ENCODE measurements at regions not wholly inside any gene's neighbourhood (a gene's known extent, or its start where the extent isn't known, plus 50 kb on each side); places are given as distances from the start of the nearest gene placed in this dataset.

DNA sequence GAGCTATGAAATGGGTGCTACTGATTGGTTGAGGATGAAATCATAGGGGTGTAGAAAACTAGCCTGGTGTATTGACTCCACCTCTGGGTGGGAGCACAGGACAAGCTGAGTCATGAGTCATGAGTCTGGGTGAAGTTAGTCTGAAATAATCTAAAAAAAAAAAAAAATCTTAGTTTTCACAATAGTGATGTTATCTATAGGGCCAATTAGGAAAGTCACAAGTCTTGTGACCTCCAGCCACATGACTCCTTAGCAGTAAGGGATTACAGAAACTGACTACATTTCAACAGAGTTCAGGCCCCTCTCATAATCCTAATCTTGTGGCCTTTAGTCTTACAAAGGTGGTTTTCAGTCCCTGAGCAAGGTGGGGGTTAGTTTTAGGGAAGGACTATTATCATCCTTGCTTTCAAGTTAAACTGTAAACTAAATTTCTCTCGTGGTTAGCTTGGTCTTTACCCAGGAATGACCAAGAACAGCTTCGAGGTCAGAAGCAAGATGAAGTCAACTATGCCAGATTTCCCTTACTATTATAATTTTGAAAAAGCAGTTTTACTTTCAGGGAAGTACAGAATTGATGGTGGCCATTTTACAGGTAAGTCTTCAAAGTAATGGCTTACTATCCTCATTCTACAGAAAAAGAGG is 338.0 kb upstream of the GYPC start:
- DNase-seq (ENCODE audit: low spot score), result no peak

DNA sequence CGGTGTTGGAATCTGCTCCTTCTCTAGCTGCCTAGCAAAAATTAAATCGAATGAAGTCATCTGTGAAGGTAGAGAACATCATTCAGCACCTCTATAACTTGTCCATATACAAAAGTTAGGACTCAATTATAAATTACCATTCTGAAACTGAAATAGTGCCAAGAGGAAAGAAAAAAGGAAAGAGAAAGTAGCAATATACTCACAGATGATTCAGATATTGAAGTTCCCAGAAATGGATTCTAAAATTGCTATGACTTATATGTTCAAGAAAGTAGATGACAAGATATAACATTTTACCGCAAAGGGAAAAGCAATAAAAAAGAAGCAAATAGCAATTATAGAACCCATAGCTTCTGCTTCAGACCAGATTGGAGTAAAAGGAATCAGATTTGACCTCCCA is 333.6 kb upstream of the GYPC start:
- no peak for DNase-seq (ENCODE audit: low spot score)

DNA sequence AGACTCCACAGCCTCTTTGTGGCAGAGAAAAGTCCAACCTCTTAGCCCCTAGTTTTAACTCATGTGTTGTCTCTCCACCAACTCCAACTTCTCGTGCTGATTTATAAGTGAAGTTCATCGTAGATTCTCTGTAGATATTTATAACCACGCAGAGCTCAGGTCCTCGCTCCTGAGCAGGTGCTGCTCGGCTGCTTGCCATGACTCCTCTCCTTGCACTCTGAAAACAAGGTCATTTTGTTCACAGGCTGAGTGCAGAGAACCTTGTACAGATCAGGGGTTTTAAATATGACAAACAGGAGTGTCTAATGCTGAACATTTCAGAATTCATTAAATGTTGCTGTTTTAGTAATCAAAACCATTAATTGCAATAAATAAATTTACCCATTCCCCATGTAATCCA is 330.8 kb upstream of the GYPC start:
- no peak for DNase-seq (ENCODE audit: low spot score)

DNA sequence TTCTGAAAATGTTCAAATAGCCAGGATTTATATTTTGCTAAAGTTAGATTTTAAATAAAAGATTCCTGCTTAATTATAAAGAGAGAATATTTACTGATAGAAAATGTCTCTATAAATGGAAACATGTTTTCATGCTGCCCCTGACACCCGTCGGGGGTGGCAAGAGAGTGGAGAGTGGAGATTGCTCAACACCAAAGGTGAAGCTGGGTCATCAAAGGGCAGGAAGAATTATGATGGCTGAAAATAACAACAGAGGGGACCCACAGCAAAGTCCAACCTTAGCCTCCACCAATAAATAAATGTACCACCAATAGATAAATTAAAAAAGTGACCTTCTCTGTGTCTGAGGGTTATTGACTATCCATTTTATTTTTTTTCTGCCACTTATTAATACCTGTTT is 326.8 kb upstream of the GYPC start:
- no peak for DNase-seq (ENCODE audit: low spot score)

DNA sequence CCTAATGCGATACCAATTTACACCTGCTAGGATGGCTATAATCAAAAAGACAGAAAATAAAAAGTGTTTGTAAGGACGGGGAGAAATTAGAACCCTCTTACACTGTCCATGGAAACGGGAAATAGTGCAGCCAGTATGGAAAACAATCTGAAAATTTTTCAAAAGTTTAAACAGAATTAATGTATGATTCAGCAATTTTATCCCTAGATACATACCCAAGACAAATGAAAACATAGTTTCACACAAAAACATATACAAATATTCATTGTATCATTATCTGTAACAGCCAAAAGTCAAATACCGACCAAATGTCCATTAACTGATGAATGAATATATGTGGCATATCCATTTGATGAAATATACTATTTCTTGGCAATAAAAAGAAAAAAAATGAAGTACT is 313.5 kb upstream of the GYPC start:
- no peak for DNase-seq (ENCODE audit: low spot score)

DNA sequence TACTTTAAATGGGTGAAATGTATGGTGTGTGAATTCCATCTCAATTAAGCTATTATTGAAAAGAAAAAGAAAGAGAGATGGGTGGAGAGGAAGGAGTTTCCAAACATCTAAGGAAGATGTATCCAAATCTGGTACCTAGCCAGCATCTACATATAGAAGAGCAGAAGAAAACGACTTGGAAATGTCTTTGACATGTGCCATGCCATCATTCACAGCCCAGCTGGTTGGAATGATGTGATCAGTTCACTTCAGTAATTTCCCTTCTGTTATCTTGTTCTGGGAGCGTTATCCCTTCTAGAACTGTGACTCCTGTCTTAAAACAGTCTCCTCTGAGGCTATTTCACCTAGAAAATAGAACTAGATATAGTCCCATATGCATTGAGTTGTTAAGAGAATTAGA is 312.8 kb upstream of the GYPC start:
- no peak for DNase-seq (ENCODE audit: low spot score)

DNA sequence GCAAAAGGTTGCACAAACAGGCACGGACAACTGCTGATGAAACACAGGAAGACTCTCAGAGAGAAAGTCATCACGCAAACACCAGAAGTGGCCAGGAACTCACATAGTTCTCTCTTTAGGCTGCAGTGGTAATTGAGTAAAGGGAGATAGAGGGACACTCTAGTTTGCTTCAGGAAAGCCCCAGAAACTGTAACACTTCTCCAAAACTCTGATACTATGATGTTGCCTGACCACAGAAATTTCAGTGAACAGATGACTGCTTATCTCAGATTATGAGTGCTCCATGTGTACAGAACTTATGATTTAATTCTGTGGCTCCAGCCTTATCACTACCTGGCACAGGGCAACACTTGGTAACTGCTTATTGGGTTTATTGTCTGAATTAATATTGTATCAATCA is 311.5 kb upstream of the GYPC start:
- no peak for DNase-seq (ENCODE audit: low spot score)

DNA sequence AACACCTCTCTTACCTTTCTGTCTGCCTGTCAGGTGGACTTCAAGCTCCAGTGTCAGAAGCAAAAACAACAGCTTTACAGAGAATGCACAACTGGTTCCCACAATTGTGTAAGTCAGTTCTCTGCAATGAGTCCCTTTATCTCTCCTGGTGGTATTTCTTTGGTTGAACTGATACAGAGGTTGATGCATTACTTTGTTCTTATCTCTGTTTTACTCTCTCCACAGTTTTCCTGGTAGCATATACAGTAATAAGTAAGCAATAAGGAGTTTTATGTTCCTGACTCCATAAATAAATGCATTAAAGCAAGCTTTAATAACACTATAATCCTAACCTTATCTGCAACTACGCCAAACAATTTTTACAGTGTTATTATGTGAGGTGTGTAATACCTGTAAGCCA is 310.3 kb upstream of the GYPC start:
- no peak for DNase-seq (ENCODE audit: low spot score)

DNA sequence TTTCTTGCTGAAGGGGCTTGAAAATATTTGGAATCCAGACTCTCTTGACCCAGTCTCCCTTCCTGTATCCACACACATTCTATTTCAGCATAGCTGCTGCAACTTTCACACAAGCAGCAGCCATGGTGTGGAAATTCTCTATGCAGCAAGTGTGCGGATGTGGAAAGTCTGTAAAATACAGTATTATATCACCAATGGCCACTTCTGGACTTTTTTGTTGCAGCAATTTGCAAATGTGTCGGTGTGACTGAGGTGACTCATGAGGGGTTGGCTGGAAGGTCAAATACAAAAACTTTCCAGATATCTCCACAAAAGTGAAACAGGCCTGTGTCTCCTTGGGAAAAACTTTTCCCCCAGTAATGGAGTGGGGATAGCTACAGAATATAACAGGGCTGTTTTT is 299.3 kb upstream of the GYPC start:
- no peak for DNase-seq (ENCODE audit: low spot score)

DNA sequence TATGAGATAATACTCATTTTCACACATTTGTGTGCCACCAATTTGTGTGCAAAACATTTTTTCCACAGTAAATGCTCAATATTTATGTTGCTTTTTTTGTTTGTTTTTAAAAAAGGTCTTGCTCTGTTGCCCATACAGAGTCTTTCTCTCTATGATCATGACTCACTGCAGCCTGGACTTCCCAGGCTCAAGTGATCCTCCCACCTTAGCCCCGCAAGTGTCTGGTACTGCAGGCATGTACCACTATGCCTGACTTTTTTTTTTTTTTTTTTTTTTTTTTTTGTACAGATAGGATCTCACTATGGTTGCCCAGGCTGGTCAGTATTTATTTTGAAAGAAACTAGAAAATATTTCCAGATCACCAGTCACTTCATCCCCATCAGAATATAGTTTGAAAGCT is 297.8 kb upstream of the GYPC start:
- no peak for DNase-seq (ENCODE audit: low spot score)

DNA sequence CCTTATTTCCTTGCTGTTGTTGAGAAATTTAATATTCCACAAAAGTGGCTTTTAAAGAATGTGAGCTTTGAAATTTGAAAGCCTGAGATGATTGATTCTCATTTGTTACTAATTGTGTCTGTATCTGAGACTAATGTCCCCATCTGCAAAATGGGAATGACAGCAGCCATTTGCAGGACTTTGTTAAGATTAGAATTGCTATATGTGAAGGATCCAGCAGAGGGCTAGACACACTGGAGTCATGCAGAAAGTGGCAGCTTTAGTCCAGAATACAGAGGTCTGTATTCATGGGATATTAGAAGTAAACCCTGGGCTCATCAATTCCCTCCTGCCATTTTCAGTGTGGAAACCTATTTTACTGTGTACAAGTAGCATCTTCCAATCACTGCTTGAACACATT is 296.5 kb upstream of the GYPC start:
- peak; percentile 58 for DNase-seq (ENCODE audit: low spot score)

DNA sequence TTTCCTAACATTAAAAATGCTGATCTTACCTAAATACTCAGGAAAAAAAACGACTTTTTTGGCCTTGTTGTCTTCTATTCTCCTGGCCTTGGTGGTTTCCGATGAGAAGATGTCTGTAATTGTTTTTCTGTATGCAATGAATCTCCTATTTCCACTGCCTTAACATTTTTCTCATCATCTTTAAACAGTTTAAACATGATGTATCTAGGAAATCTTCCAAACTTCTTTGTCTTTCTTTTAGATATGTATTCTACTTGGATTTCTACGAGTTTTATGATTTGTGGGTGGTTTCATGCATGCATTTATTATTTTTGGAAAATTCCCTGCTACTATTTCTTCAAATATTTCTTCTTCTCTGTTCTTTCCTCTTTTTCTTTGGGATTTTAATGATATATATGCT is 288.6 kb upstream of the GYPC start:
- DNase-seq (ENCODE audit: low spot score), result no peak

DNA sequence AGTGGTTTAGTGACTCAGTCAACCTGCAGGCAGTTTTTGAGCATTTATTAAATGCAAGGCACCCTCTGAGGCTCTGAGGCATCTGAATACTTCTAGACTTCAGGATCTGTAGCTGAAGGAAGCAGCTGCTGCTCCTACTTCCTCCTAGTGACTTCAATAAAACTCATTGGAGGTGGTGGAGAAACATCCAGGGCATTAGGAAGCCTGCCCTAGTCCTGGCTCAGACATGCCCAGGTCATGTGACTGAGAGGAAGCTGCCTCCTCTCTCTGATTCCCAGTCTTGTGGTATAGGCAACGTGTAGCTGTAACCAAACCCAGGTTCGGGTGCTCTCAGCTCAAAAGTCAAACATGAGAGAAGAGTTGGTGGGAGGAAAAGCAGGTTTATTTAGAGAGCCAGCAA is 287.2 kb upstream of the GYPC start:
- no peak for DNase-seq (ENCODE audit: low spot score)

DNA sequence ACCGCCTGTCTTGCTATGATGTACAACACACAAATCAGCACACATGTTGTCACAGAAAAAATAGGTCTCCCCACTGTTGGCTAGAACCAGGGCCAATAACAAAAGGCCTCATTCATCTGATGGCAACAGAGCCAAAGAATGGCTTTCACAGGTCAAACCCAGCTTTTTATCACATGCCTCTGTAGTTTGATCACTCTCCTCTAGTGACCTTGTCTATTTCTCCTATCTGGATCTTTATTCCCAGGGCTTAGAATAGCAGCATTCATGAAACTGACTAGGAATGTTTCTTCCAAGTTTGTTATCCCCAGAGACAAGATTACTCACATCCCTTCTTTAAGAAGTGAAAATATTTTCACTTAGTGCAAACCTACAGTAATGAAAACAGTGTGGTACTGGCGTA is 285.8 kb upstream of the GYPC start:
- DNase-seq (ENCODE audit: low spot score), result no peak

DNA sequence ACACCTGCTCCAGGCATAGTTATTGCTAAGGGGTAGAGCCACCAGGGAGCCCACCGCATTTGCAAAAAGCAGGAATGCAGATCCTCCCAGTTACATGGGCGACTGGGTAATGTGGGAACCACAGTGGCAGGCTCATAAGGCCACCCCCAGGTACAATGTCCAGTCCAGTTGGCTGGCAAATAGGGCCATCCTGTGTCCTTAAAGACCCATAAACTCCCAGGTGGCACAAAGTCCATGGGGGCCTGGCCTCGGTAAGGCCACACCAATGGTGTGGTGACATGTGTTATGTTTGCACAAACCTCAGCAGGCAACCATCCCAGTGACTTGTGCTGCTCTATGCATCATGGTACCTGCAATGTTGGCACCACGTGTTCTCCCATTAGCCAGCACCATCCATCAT is 283.6 kb upstream of the GYPC start:
- DNase-seq (ENCODE audit: low spot score), result no peak

DNA sequence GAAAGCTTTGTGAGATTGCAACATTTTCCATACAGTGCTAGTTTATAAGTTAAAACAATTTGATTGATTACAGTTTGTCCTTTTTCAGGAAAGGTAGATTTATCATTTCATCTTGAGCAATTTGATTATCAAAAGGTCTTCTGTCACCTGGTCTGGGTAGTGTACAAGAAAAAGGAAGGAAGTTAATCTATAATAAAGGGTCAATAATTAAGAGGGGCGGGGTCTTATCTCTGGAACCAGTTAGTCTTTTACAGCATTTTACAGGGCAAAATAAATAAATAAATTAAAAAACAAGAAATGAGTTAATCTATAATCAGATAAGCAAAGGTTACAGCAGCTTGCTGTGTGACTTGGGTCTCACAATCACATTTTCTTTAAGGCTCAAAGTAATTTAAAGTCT is 277.8 kb upstream of the GYPC start:
- DNase-seq (ENCODE audit: low spot score), result no peak

DNA sequence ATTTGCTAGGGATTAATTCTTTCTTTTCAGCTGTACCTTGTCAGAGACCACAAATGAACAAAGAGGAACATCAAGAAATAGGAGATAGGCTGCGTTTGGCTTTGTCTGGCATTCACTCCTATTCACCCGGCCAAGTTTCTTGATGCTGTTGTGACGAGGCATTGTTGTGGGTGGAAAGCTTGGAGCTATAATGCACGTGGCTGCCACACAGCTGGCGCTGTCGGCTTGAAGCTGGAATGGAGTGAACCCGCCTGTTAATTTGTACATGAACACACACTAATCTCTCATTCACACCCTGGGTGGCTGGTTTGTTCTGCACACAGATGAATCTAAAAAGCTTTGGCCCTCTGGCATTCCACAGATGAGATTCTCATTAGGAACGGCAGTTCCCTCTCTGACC is 274.9 kb upstream of the GYPC start:
- DNase-seq (ENCODE audit: low spot score), result no peak

DNA sequence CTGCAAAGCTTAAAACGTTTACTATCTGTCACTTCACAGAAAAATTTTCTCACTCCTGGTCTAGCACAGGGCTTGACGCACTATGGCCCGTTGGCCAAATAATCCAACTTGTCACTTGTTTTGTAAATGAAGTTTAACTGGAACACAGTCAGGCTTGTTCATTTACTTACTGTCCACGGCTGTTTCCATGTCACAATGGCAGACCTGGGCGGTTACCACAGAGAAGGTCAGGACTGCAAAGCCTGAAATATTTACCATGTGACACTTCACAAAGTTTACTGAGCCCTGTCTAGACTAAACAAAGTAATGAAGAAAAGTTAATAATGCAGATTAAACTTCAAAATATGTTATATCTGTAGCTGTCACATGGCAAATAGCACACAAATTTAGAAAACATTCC is 273.0 kb upstream of the GYPC start:
- no peak for DNase-seq (ENCODE audit: low spot score)

DNA sequence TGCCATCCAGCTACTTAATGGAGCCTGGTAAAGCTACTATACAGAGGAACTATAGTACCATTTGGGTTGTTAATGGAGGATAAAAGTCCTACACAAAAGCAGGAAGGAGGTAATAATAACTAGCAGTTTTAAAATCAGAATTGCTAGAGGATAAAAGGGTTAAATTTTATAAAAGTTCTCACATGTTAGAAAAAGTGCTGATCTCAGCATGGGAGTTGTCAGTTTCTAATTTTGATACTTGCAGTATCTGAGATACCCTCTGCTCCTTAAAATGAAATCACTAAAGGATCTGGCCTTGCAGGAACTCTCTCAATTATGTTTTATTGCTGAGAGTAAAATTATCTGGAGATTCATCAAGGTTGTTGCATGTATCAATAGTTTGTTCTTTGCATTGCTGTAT is 272.2 kb upstream of the GYPC start:
- DNase-seq (ENCODE audit: low spot score), result no peak

DNA sequence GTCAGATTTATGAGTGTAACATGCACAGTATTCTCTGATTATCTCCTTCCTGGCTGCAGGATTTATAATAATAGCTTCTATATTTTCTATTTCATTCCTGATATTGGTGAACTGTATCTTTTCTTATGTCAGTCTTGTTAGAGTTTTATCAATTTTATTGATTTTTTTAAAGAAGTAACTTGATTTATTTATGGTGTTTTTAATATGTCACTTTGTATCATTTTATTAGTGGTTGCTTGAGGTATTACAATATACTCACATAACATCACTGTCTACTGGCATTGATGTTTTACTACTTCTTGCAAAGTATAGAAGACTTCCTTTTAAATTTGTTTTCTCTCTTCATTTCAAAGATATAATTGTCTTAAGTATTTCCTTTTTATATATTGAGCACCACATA is 270.5 kb upstream of the GYPC start:
- no peak for DNase-seq (ENCODE audit: low spot score)

DNA sequence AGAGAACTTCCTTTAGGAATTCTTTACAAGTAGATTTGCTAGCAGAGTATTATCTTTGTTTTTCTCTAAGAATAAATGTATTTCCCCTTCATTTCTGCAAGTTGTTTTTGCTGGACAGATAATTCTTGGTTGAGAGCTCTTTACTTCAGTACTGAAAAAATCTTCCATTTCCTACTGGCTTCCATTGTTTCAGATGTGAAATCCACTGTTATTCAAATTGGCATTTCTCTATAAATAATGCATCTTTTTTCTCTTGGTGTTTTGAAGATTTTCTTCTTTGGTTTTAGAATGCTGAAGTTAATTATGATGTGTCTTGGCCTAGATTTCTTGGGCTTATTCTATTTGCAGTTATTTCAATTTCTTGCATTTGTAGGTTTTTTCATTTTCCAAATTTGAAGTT is 270.0 kb upstream of the GYPC start:
- no peak for DNase-seq (ENCODE audit: low spot score)

DNA sequence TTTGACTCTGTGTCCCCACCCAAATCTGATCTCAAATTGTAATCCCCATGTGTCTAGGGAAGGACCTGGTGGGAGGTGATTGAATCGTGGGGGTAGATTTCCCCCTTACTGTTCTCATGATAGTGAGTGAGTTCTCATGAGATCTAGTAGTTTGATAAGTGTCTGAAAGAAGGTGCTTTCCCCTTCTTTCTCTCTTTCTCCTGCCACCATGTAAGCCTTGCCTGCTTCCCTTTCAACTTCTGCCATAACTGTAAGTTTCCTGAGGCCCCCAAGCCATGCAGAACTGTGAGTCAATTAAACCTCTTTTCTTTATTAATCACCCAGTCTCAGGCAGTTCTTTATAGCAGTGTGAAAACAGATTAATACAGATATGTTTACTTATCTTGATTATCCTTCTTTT is 266.5 kb upstream of the GYPC start:
- DNase-seq (ENCODE audit: low spot score), result no peak

DNA sequence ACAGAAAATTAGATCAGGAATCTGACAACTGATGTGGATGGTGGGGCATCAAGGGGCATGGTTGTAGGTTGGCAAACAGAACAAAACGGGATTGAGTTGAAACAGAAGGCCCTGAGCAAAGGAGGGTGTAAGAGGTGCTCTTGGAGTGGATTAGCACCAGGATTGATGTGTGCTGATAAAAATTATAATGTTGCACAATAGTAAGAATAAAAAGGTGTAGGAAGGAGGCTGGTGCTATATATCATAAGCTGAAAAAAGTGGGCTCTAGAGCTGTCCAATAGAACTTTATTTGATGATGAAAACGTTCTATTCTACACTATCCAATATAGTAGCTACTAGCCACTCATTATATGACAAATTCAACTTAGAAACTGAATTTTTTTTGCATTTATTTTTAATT is 263.1 kb upstream of the GYPC start:
- DNase-seq (ENCODE audit: low spot score), result no peak

DNA sequence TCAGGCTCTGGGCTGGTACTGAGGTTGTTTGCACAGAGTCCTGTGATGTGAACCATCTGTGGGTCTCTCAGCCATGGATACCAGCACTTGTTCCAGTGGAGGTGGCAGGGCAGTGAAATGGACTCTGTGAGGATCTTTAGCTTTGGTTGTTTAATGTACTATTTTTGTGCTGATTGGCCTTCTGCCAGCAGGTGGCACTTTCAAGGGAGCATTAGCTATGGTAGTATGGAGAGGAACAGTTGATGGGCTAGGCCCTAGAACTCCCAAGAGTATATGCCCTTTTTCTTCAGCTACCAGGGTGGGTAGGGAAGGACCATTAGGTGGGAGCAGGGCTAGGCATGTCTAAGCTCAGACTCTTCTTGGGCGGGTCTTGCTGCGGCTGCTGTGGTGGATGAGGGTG is 257.0 kb upstream of the GYPC start:
- DNase-seq (ENCODE audit: low spot score), result peak; percentile 37

DNA sequence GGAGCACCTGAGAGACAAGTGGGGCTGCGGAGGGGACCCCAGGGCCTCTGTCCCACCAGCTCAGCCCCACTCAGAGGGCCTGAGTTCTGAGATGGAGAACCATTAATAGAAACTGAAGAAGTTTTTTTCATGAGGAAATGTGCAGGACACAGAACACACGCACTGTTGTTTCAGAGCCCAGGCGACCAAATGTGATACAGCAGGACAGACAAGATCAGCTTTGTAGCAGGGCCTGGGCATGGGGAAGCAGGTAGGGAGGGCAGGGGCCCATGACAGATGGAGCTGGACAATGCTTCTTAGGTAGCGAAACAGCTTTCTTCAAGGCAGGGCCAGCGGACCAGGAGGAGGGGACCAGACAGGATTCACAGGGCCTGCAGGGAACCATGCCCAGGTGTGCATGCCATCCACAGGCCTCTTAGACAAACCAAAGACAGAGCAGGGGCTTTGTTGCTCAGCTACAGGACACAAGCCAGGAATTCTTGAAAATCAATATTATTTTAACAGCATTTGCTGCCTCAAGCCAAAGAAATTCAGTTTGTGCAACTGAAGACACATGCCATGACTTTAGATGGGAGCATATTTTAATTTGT is 252.8 kb upstream of the GYPC start:
- no peak for DNase-seq (ENCODE audit: low spot score)
